Keratinocyte (primary cell): ENCODE measurements at regions not wholly inside any gene's neighbourhood (a gene's known extent, or its start where the extent isn't known, plus 50 kb on each side); places are given as distances from the start of the nearest gene placed in this dataset.

ENCODE experiments used
- CTCF ChIP-seq, 3 experiments: IDR thresholded peaks in 1 of 3; conservative IDR thresholded peaks in 1 of 3; optimal IDR thresholded peaks in 1 of 3; 2 replicates in 2 of 3; 3 replicates in 1 of 3; pipeline versions ENCODE3 to v1.5.1; 2011; ENCODE audit warnings: low read length in 3 of 3, mild to moderate bottlenecking in 3 of 3, moderate library complexity in 2 of 3, control low read depth in 1 of 3, inconsistent platforms in 1 of 3; ENCODE audit not compliant: insufficient read depth in 2 of 3; ENCODE audit errors: extremely low read depth in 1 of 3
- EZH2 ChIP-seq: IDR thresholded peaks from one replicate; pipeline ENCODE4 v1.6.1; 2012; ENCODE audit warnings: inconsistent platforms, mild to moderate bottlenecking, low read length, moderate library complexity

DNA sequence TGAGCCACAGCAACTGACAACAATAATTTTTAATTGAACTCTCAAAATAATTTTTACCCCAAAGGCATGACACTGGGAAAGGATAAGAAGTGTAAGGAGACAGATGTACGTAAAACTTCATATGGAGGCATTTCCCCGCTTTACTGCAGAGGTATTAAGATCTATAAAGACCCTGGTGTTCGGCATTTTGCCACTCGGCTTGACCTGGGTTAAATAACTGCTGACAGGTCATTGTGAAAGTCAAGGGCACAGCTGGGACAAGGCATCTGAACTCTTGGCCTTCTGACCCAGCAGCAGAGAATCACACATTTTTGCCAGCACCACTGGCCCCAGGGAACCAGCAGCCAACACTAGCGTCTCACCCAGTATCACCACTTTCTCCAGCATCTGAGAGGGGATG, 372.1 kb downstream of the SOX9 start:
- TF ChIP-seq CTCF (optimal IDR thresholded peaks at IDR 0.05 in 1 of 3, IDR thresholded peaks at IDR 0.05 in 1 of 3, conservative IDR thresholded peaks at IDR 0.05 in 1 of 3; ENCODE audit: extremely low read depth in 1 of 3, insufficient read depth in 2 of 3, low read length in 3 of 3) (no peak), EZH2 (no peak)
